GM23248 (cell line): ENCODE measurements at regions not wholly inside any gene's neighbourhood (a gene's known extent, or its start where the extent isn't known, plus 50 kb on each side); places are given as distances from the start of the nearest gene placed in this dataset.
A peak's percentile ranks its signal among the peaks of the same experiment; 100 is the strongest.
"Not testable (repeated sequence)": the region's sequence is repeated elsewhere in the genome, so short reads cannot be mapped to it uniquely, and the experiment has no call there.

Experiments
- DNase-seq: peaks from one replicate; pipeline ENCODE4 v3.0.0-alpha.2; 2015
- H2AFZ ChIP-seq: fragments of 200-600 bp; sonication (generic); 2 replicates; pipeline ENCODE4 v1.6.1; 2016; ENCODE audit warnings: antibody characterized with exemption
- H3F3A ChIP-seq: fragments of 200-600 bp; sonication (generic); 2 replicates; pipeline ENCODE4 v1.6.1; 2016; ENCODE audit warnings: mild to moderate bottlenecking, antibody characterized with exemption, mixed run types; ENCODE audit not compliant: insufficient read depth
- H3K27ac ChIP-seq: fragments of 200-600 bp; sonication (generic); 2 replicates; pipeline ENCODE4 v1.5.1; 2016; ENCODE audit warnings: mild to moderate bottlenecking
- H3K27me3 ChIP-seq: fragments of 200-600 bp; sonication (generic); replicated peaks from 2 replicates; pipeline ENCODE4 v1.6.1; 2016; ENCODE audit warnings: mild to moderate bottlenecking; ENCODE audit not compliant: insufficient read depth
- H3K36me3 ChIP-seq: fragments of 200-600 bp; sonication (generic); 2 replicates; pipeline ENCODE4 v1.6.1; 2016; ENCODE audit warnings: low read depth, mild to moderate bottlenecking
- H3K4me1 ChIP-seq: fragments of 200-600 bp; sonication (generic); 2 replicates; pipeline ENCODE4 v1.6.1; 2016; ENCODE audit warnings: mild to moderate bottlenecking; ENCODE audit not compliant: insufficient read depth
- H3K4me2 ChIP-seq: fragments of 200-600 bp; sonication (generic); one replicate; pipeline ENCODE4 v1.6.1; 2016; ENCODE audit warnings: mild to moderate bottlenecking; ENCODE audit not compliant: unreplicated experiment
- H3K4me3 ChIP-seq: fragments of 200-600 bp; sonication (generic); 2 replicates; pipeline ENCODE4 v1.5.1; 2016; ENCODE audit warnings: mild to moderate bottlenecking
- H3K79me2 ChIP-seq: fragments of 200-600 bp; sonication (generic); 2 replicates; pipeline ENCODE4 v1.6.1; 2016; ENCODE audit warnings: mild to moderate bottlenecking; ENCODE audit not compliant: insufficient read depth
- H3K9ac ChIP-seq: fragments of 200-600 bp; sonication (generic); 2 replicates; pipeline ENCODE4 v1.6.1; 2016; ENCODE audit warnings: mild to moderate bottlenecking
- H3K9me2 ChIP-seq: fragments of 200-600 bp; sonication (generic); 2 replicates; pipeline ENCODE4 v1.6.1; 2016; ENCODE audit warnings: mixed run types, mild to moderate bottlenecking, moderate library complexity; ENCODE audit not compliant: insufficient read depth
- H3K9me3 ChIP-seq: fragments of 200-600 bp; sonication (generic); one replicate; pipeline ENCODE4 v1.6.1; 2017; ENCODE audit warnings: low read depth
- H4K20me1 ChIP-seq: fragments of 200-600 bp; sonication (generic); 2 replicates; pipeline ENCODE4 v1.6.0; 2016; ENCODE audit not compliant: insufficient read depth
- EZH2 ChIP-seq: fragments of 200-600 bp; sonication (generic); IDR thresholded peaks from 2 replicates; pipeline ENCODE4 v1.6.1; 2018; ENCODE audit warnings: antibody characterized with exemption, mild to moderate bottlenecking; ENCODE audit not compliant: insufficient read depth, poor library complexity, severe bottlenecking
- EZH2phosphoT487 ChIP-seq: fragments of 200-600 bp; sonication (generic); IDR thresholded peaks from 2 replicates; pipeline ENCODE4 v1.6.1; 2018; ENCODE audit warnings: antibody characterized with exemption, moderate library complexity, mild to moderate bottlenecking, low read depth; ENCODE audit not compliant: insufficient read depth
- WGBS, 2 experiments: methylation state at CpG; one replicate each; pipeline ENCODE4 v1.1.6; 2015 to 2017; ENCODE audit warnings: low lambda C conversion rate in 2 of 2, low coverage in 1 of 2; ENCODE audit errors: missing lambda C conversion rate in 2 of 2; 5-methylcytosine and 5-hydroxymethylcytosine counted together
- in situ Hi-C: fragments of 300-500 bp; cut with MboI; formaldehyde crosslinking; loops from 2 replicates; pipeline ENCODE4 v1.15.0; 2020

GRCh38 chr2:195532255-195532627 is 124.8 kb upstream of the SLC39A10 start:
- H3K27ac ChIP-seq: peak overlapping the region; percentile 95
- peak; percentile 33 for DNase-seq
- WGBS, 2 experiments: 88 to 100% methylated on average over 1 of the region's 1 CpG
- peaks cover 50% of the 10 kb centered on the region for H3F3A ChIP-seq
- peak overlapping the region; percentile 90 for H3K9ac ChIP-seq
- H3K27me3 ChIP-seq: no peaks in the 10 kb centered on the region
- in situ Hi-C loops: no loop called here
- peak overlapping the region; percentile 83 for H3K4me2 ChIP-seq
- no peaks in the 10 kb centered on the region for H4K20me1 ChIP-seq
- no peaks in the 10 kb centered on the region for H3K9me3 ChIP-seq
- no peaks in the 10 kb centered on the region for H3K79me2 ChIP-seq
- peaks cover 47% of the 10 kb centered on the region for H3K4me1 ChIP-seq
- H3K36me3 ChIP-seq: no peaks in the 10 kb centered on the region
- TF ChIP-seq EZH2phosphoT487: no peak
- no peak for TF ChIP-seq EZH2
- peak overlapping the region; percentile 73 for H2AFZ ChIP-seq
- peak overlapping the region; percentile 79 for H3K4me3 ChIP-seq
- H3K9me2 ChIP-seq: no peaks in the 10 kb centered on the region

GRCh38 chr2:195531754-195532153 is 125.3 kb upstream of the SLC39A10 start:
- Histone ChIP-seq H3K4me2 (peak overlapping the region; percentile 83), H3K27ac (peak overlapping the region; percentile 95), H3K9me3 (no peaks in the 10 kb centered on the region), H3K9me2 (no peaks in the 10 kb centered on the region), H3K36me3 (no peaks in the 10 kb centered on the region), H3F3A (peaks cover 50% of the 10 kb centered on the region), H3K27me3 (no peaks in the 10 kb centered on the region), H3K4me1 (peaks cover 47% of the 10 kb centered on the region), H3K79me2 (no peaks in the 10 kb centered on the region), H3K9ac (peak overlapping the region; percentile 90), H3K4me3 (0 out of 2 replicates have a peak overlapping the region, but pooled peaks have one; percentile 1), H2AFZ (peak overlapping the region; percentile 73), H4K20me1 (no peaks in the 10 kb centered on the region)
- TF ChIP-seq EZH2 (no peak), EZH2phosphoT487 (no peak)
- WGBS, 2 experiments: 44 to 50% methylated on average over 2 of the region's 2 CpGs
- in situ Hi-C loops: no loop called here
- DNase-seq: peak; percentile 68

GRCh38 chr2:195523242-195523641 is 133.8 kb upstream of the SLC39A10 start:
- H3K4me2 ChIP-seq, H3K27me3 ChIP-seq, H3K36me3 ChIP-seq, H3K79me2 ChIP-seq, H4K20me1 ChIP-seq, H2AFZ ChIP-seq, in situ Hi-C loops, H3K9me2 ChIP-seq, H3K27ac ChIP-seq, H3K4me3 ChIP-seq, H3K9ac ChIP-seq, DNase-seq, H3K9me3 ChIP-seq: not testable (repeated sequence)
- Histone ChIP-seq H3F3A (peaks cover 14% of the 10 kb centered on the region; the same call in 1 of the 2 replicates), H3K4me1 (peaks cover 21% of the 10 kb centered on the region)
- WGBS, 2 experiments: 85 to 87% methylated on average over 10 of the region's 10 CpGs

GRCh38 chr2:195521589-195521988 is 135.4 kb upstream of the SLC39A10 start:
- peaks cover 21% of the 10 kb centered on the region for H3K4me1 ChIP-seq
- H4K20me1 ChIP-seq: no peaks in the 10 kb centered on the region
- no peak for DNase-seq
- no peak overlapping the region for H3K4me2 ChIP-seq
- no peaks in the 10 kb centered on the region for H3K27me3 ChIP-seq
- no peaks in the 10 kb centered on the region for H3K79me2 ChIP-seq
- in situ Hi-C loops: no loop called here
- TF ChIP-seq EZH2: no peak
- no peaks in the 10 kb centered on the region for H3K9me2 ChIP-seq
- peak overlapping the region; percentile 78 for H3K27ac ChIP-seq
- H3K9ac ChIP-seq: no peak overlapping the region
- WGBS, 2 experiments: 59 to 60% methylated on average over 3 of the region's 3 CpGs
- no peak overlapping the region for H3K4me3 ChIP-seq
- no peaks in the 10 kb centered on the region for H3K36me3 ChIP-seq
- H2AFZ ChIP-seq: peak overlapping the region; percentile 50
- no peaks in the 10 kb centered on the region for H3K9me3 ChIP-seq
- peaks cover 14% of the 10 kb centered on the region; the same call in 1 of the 2 replicates for H3F3A ChIP-seq

- peaks cover 21% of the 10 kb centered on the region for H3K4me1 ChIP-seq
- in situ Hi-C loops: no loop called here
- H4K20me1 ChIP-seq: no peaks in the 10 kb centered on the region
- H3K27me3 ChIP-seq: no peaks in the 10 kb centered on the region
- H3K36me3 ChIP-seq: no peaks in the 10 kb centered on the region
- peak overlapping the region; percentile 47 for H3K4me2 ChIP-seq
- H3F3A ChIP-seq: peaks cover 14% of the 10 kb centered on the region; the same call in 1 of the 2 replicates
- peak overlapping the region; percentile 50 for H2AFZ ChIP-seq
- TF ChIP-seq EZH2phosphoT487 (no peak), EZH2 (no peak)
- H3K79me2 ChIP-seq: no peaks in the 10 kb centered on the region
- H3K4me3 ChIP-seq: no peak overlapping the region
- H3K9me2 ChIP-seq: no peaks in the 10 kb centered on the region
- WGBS, 2 experiments: 0% methylated on average over 5 of the region's 5 CpGs
- no peaks in the 10 kb centered on the region for H3K9me3 ChIP-seq
- H3K27ac ChIP-seq: peak overlapping the region; percentile 78
- peak; percentile 94 for DNase-seq
- H3K9ac ChIP-seq: peak overlapping the region; percentile 40
Measured at GRCh38 chr2:195520671-195521155, 136.3 kb upstream of the SLC39A10 start.
